ENCODE measurements at regions not wholly inside any gene's neighbourhood (a gene's known extent, or its start where the extent isn't known, plus 50 kb on each side); places are given as distances from the start of the nearest gene placed in this dataset.

GRCh38 chr13:73385848-73386247, 327.0 kb downstream of the KLF5 start:
- Histone ChIP-seq H3K4me1 (ENCODE audit: control insufficient read depth in 1 of 2, insufficient read depth in 2 of 2, low read length in 2 of 2) (no peaks in the 10 kb centered on the region), H3K36me3 (replicated peaks in 1 of 2; ENCODE audit: control insufficient read depth in 1 of 2, insufficient read depth in 2 of 2, low read length in 2 of 2) (no peaks in the 10 kb centered on the region), H3K79me2 (ENCODE audit: insufficient read depth, low read length) (no peaks in the 10 kb centered on the region), H2AFZ (ENCODE audit: insufficient read depth, low read depth, low read length, poor library complexity, severe bottlenecking) (no peak overlapping the region), H4K20me1 (ENCODE audit: insufficient read depth, low read length) (no peaks in the 10 kb centered on the region), H3K9ac (ENCODE audit: insufficient read depth, low read length, poor library complexity, severe bottlenecking) (no peak overlapping the region), H3K4me3 (replicated peaks in 1 of 3; ENCODE audit: low read depth in 2 of 3, low read length in 3 of 3) (no peak overlapping the region), H3K27me3 (ENCODE audit: control insufficient read depth in 2 of 2, insufficient read depth in 2 of 2, low read length in 2 of 2) (no peaks in the 10 kb centered on the region), H3K4me2 (replicated peaks; ENCODE audit: extremely low read depth, low read length, poor library complexity, severe bottlenecking) (no peak overlapping the region), H3K27ac (ENCODE audit: low read depth in 1 of 2, low read length in 2 of 2) (no peak overlapping the region), H3K9me3 (replicated peaks in 1 of 2; ENCODE audit: control insufficient read depth in 1 of 2, insufficient read depth in 1 of 2, low read length in 2 of 2) (peaks cover 0 to 12% of the 10 kb centered on the region in 2 donors)
- DNase-seq = no peak
- peaks cover 0 to 4% (median 2%) of the 10 kb centered on the region in 3 donors for H3K27me3 Mint-ChIP-seq (ENCODE audit: low read depth in 3 of 3)
- TF ChIP-seq CTCF (IDR thresholded peaks at IDR 0.05) = no peak
- H3K36me3 Mint-ChIP-seq = no peaks in the 10 kb centered on the region
- intact Hi-C loops (cut with micrococcal nuclease) = no loop called here
- peaks cover 4 to 11% (median 9%) of the 10 kb centered on the region in 7 donors for H3K9me3 Mint-ChIP-seq
- H3K4me3 Mint-ChIP-seq = no peak overlapping the region
- H3K4me1 Mint-ChIP-seq = no peaks in the 10 kb centered on the region
- no peak overlapping the region for H3K27ac Mint-ChIP-seq

- Histone ChIP-seq H3K4me2 (replicated peaks; ENCODE audit: extremely low read depth, low read length, poor library complexity, severe bottlenecking) (no peak overlapping the region), H3K27ac (ENCODE audit: low read depth in 1 of 2, low read length in 2 of 2) (no peak overlapping the region), H2AFZ (ENCODE audit: insufficient read depth, low read depth, low read length, poor library complexity, severe bottlenecking) (no peak overlapping the region), H4K20me1 (ENCODE audit: insufficient read depth, low read length) (no peaks in the 10 kb centered on the region), H3K79me2 (ENCODE audit: insufficient read depth, low read length) (no peaks in the 10 kb centered on the region), H3K36me3 (replicated peaks in 1 of 2; ENCODE audit: control insufficient read depth in 1 of 2, insufficient read depth in 2 of 2, low read length in 2 of 2) (no peaks in the 10 kb centered on the region), H3K27me3 (ENCODE audit: control insufficient read depth in 2 of 2, insufficient read depth in 2 of 2, low read length in 2 of 2) (no peaks in the 10 kb centered on the region), H3K4me1 (ENCODE audit: control insufficient read depth in 1 of 2, insufficient read depth in 2 of 2, low read length in 2 of 2) (no peaks in the 10 kb centered on the region), H3K9me3 (replicated peaks in 1 of 2; ENCODE audit: control insufficient read depth in 1 of 2, insufficient read depth in 1 of 2, low read length in 2 of 2) (peaks cover 0 to 8% of the 10 kb centered on the region in 2 donors), H3K4me3 (replicated peaks in 1 of 3; ENCODE audit: low read depth in 2 of 3, low read length in 3 of 3) (no peak overlapping the region), H3K9ac (ENCODE audit: insufficient read depth, low read length, poor library complexity, severe bottlenecking) (no peak overlapping the region)
- no peak for DNase-seq
- Mint-ChIP-seq H3K4me1 (no peaks in the 10 kb centered on the region), H3K36me3 (no peaks in the 10 kb centered on the region), H3K9me3 (peaks cover 5 to 13% (median 7%) of the 10 kb centered on the region in 7 donors), H3K27me3 (ENCODE audit: low read depth in 3 of 3) (peaks cover 0 to 2% (median 0%) of the 10 kb centered on the region in 3 donors), H3K4me3 (no peak overlapping the region), H3K27ac (no peak overlapping the region)
- 96% methylated on average over 3 of the region's 5 CpGs for WGBS (ENCODE audit: insufficient coverage)
- no peak for TF ChIP-seq CTCF (IDR thresholded peaks at IDR 0.05)
- intact Hi-C loops (cut with micrococcal nuclease) = no loop called here
Observed at GRCh38 chr13:73372666-73373627, 314.1 kb downstream of the KLF5 start.

Measured in CD14-positive monocyte (primary cell).